ENCODE measurements at regions not wholly inside any gene's neighbourhood (a gene's known extent, or its start where the extent isn't known, plus 50 kb on each side); places are given as distances from the start of the nearest gene placed in this dataset.

DNA sequence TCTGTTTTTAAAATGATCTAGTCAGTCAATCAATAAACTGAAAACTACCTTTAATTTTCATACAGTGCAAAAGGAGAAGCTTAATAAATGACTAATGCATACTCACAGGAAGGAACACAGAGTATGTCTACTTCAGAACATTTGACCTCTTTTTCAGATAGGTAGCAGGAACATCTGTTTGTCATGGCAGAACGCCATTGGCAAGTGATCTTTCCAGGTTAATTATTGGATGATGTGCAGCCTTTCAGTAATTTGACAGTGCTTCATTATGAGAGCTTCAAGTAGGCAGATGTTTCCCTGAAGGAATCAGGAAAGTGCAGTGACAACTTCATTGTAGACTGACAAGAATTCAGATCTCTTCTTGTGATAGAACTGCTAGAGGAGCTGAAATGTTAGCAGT, 325.0 kb downstream of the OTOL1 start:
- TF ChIP-seq, protein P1, sequence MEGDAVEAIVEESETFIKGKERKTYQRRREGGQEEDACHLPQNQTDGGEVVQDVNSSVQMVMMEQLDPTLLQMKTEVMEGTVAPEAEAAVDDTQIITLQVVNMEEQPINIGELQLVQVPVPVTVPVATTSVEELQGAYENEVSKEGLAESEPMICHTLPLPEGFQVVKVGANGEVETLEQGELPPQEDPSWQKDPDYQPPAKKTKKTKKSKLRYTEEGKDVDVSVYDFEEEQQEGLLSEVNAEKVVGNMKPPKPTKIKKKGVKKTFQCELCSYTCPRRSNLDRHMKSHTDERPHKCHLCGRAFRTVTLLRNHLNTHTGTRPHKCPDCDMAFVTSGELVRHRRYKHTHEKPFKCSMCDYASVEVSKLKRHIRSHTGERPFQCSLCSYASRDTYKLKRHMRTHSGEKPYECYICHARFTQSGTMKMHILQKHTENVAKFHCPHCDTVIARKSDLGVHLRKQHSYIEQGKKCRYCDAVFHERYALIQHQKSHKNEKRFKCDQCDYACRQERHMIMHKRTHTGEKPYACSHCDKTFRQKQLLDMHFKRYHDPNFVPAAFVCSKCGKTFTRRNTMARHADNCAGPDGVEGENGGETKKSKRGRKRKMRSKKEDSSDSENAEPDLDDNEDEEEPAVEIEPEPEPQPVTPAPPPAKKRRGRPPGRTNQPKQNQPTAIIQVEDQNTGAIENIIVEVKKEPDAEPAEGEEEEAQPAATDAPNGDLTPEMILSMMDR (conservative IDR thresholded peaks at IDR 0.05 in 1 of 2, IDR thresholded peaks at IDR 0.05 in 1 of 2; ENCODE audit: low read depth in 1 of 2, low read length in 2 of 2) = no peak
- no peak for TF ChIP-seq EZH2 (IDR thresholded peaks at IDR 0.05; ENCODE audit: low read length, missing control alignments)
- Histone ChIP-seq H3K27ac (ENCODE audit: insufficient read depth, low read length) (no peak overlapping the region), H3K9me3 (ENCODE audit: control insufficient read depth, insufficient read depth, low read depth, low read length) (no peaks in the 10 kb centered on the region), H3K36me3 (ENCODE audit: control insufficient read depth, insufficient read depth, low read length) (no peaks in the 10 kb centered on the region), H3K27me3 (ENCODE audit: control insufficient read depth, insufficient read depth, low read length) (no peaks in the 10 kb centered on the region), H3K79me2 (ENCODE audit: control insufficient read depth, insufficient read depth, low read length) (no peaks in the 10 kb centered on the region), H3K9ac (ENCODE audit: insufficient read depth, low read length) (no peak overlapping the region), H3K4me1 (ENCODE audit: control insufficient read depth, extremely low read depth, insufficient read depth, low read length) (no peaks in the 10 kb centered on the region), H2AFZ (ENCODE audit: low read length) (no peak overlapping the region), H3K4me2 (ENCODE audit: extremely low read depth, insufficient read depth, low read length) (no peak overlapping the region), H3K4me3 (replicated peaks in 1 of 4; ENCODE audit: control extremely low read depth in 1 of 4, insufficient read depth in 1 of 4, low read depth in 3 of 4, low read length in 4 of 4) (no peak overlapping the region), H4K20me1 (ENCODE audit: control insufficient read depth, extremely low read depth, insufficient read depth, low read length) (no peaks in the 10 kb centered on the region)
- DNase-seq (ENCODE audit: low read depth in 2 of 2) = no peak

GRCh38 chr3:161822291-161822690, 325.7 kb downstream of the OTOL1 start:
- TF ChIP-seq, protein P1 (conservative IDR thresholded peaks at IDR 0.05 in 1 of 2, IDR thresholded peaks at IDR 0.05 in 1 of 2; ENCODE audit: low read depth in 1 of 2, low read length in 2 of 2) = no peak
- no peak for TF ChIP-seq EZH2 (IDR thresholded peaks at IDR 0.05; ENCODE audit: low read length, missing control alignments)
- Histone ChIP-seq H2AFZ (ENCODE audit: low read length) (no peak overlapping the region), H3K4me3 (replicated peaks in 1 of 4; ENCODE audit: control extremely low read depth in 1 of 4, insufficient read depth in 1 of 4, low read depth in 3 of 4, low read length in 4 of 4) (no peak overlapping the region), H3K9ac (ENCODE audit: insufficient read depth, low read length) (no peak overlapping the region), H3K27ac (ENCODE audit: insufficient read depth, low read length) (no peak overlapping the region), H3K4me1 (ENCODE audit: control insufficient read depth, extremely low read depth, insufficient read depth, low read length) (no peaks in the 10 kb centered on the region), H4K20me1 (ENCODE audit: control insufficient read depth, extremely low read depth, insufficient read depth, low read length) (no peaks in the 10 kb centered on the region), H3K27me3 (ENCODE audit: control insufficient read depth, insufficient read depth, low read length) (no peaks in the 10 kb centered on the region), H3K4me2 (ENCODE audit: extremely low read depth, insufficient read depth, low read length) (no peak overlapping the region), H3K9me3 (ENCODE audit: control insufficient read depth, insufficient read depth, low read depth, low read length) (no peaks in the 10 kb centered on the region), H3K79me2 (ENCODE audit: control insufficient read depth, insufficient read depth, low read length) (no peaks in the 10 kb centered on the region), H3K36me3 (ENCODE audit: control insufficient read depth, insufficient read depth, low read length) (no peaks in the 10 kb centered on the region)
- DNase-seq (ENCODE audit: low read depth in 2 of 2) = no peak

DNA sequence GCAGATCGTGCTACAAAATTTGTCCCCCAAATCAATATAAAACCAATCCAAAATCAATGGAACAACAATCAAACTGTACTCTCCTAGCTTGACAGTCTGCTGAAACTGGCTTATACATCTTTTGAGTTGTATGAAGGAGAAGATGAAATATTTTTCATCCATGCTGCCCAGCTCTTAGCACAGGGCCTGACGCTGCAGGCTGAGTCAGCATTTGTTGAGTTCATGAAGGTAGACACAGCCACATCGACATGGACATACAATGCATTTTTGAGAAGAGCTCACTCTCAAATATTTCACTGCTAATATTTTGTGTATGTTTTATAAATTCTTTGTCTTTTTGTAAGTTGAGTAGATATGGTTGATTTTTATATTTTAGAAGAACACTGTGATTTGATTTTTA, 327.3 kb downstream of the OTOL1 start:
- no peak overlapping the region for H3K4me2 ChIP-seq (ENCODE audit: extremely low read depth, insufficient read depth, low read length)
- no peaks in the 10 kb centered on the region for H3K79me2 ChIP-seq (ENCODE audit: control insufficient read depth, insufficient read depth, low read length)
- no peak overlapping the region for H3K9ac ChIP-seq (ENCODE audit: insufficient read depth, low read length)
- no peaks in the 10 kb centered on the region for H3K9me3 ChIP-seq (ENCODE audit: control insufficient read depth, insufficient read depth, low read depth, low read length)
- H3K4me1 ChIP-seq (ENCODE audit: control insufficient read depth, extremely low read depth, insufficient read depth, low read length) = no peaks in the 10 kb centered on the region
- H4K20me1 ChIP-seq (ENCODE audit: control insufficient read depth, extremely low read depth, insufficient read depth, low read length) = no peaks in the 10 kb centered on the region
- H2AFZ ChIP-seq (ENCODE audit: low read length) = no peak overlapping the region
- H3K27ac ChIP-seq (ENCODE audit: insufficient read depth, low read length) = no peak overlapping the region
- no peak overlapping the region for H3K4me3 ChIP-seq (replicated peaks in 1 of 4; ENCODE audit: control extremely low read depth in 1 of 4, insufficient read depth in 1 of 4, low read depth in 3 of 4, low read length in 4 of 4)
- TF ChIP-seq, protein P1 (conservative IDR thresholded peaks at IDR 0.05 in 1 of 2, IDR thresholded peaks at IDR 0.05 in 1 of 2; ENCODE audit: low read depth in 1 of 2, low read length in 2 of 2) = no peak
- no peak for TF ChIP-seq EZH2 (IDR thresholded peaks at IDR 0.05; ENCODE audit: low read length, missing control alignments)
- DNase-seq (ENCODE audit: low read depth in 2 of 2) = no peak
- H3K27me3 ChIP-seq (ENCODE audit: control insufficient read depth, insufficient read depth, low read length) = no peaks in the 10 kb centered on the region
- no peaks in the 10 kb centered on the region for H3K36me3 ChIP-seq (ENCODE audit: control insufficient read depth, insufficient read depth, low read length)
